Cardiac muscle cell (in vitro differentiated cells and primary cell): ENCODE measurements at regions not wholly inside any gene's neighbourhood (a gene's known extent, or its start where the extent isn't known, plus 50 kb on each side); places are given as distances from the start of the nearest gene placed in this dataset.
A peak's percentile ranks its signal among the peaks of the same experiment; 100 is the strongest.

Source experiments
- DNase-seq, 2 donors: peaks; one replicate each; pipeline versions ENCODE4 v3.0.0 to v3.0.0-alpha.2; 2010 to 2017; ENCODE audit warnings: low read depth in 1 of 2, low spot score in 1 of 2
- H3K27ac ChIP-seq: fragments of 200-600 bp; sonication (generic); 2 replicates; pipeline ENCODE4 v1.5.1; 2016
- H3K27me3 ChIP-seq: fragments of 200-600 bp; sonication (generic); 2 replicates; pipeline ENCODE4 v1.6.0; 2016; ENCODE audit warnings: control low read depth
- H3K36me3 ChIP-seq: fragments of 200-600 bp; sonication (generic); 2 replicates; pipeline ENCODE4 v1.5.1; 2016; ENCODE audit warnings: control low read depth
- H3K4me1 ChIP-seq: fragments of 200-600 bp; sonication (generic); 2 replicates; pipeline ENCODE4 v1.8.1; 2017; ENCODE audit warnings: low read depth, mild to moderate bottlenecking, mixed run types
- H3K4me3 ChIP-seq: fragments of 200-600 bp; sonication (generic); 2 replicates; pipeline ENCODE4 v1.5.1; 2016; ENCODE audit warnings: mild to moderate bottlenecking
- H3K9me3 ChIP-seq: fragments of 200-600 bp; sonication (generic); 2 replicates; pipeline ENCODE4 v1.5.1; 2017; ENCODE audit warnings: low read depth, mild to moderate bottlenecking, control low read depth
- CTCF ChIP-seq: IDR thresholded peaks from 2 replicates; pipeline ENCODE4 v1.5.1; 2012; ENCODE audit warnings: low read depth, mild to moderate bottlenecking, low read length

- TF ChIP-seq CTCF: no peak
- DNase-seq: no peak
- Histone ChIP-seq H3K4me3 (no peak overlapping the region), H3K36me3 (no peaks in the 10 kb centered on the region), H3K27ac (no peak overlapping the region), H3K4me1 (no peaks in the 10 kb centered on the region), H3K27me3 (no peaks in the 10 kb centered on the region), H3K9me3 (no peaks in the 10 kb centered on the region)
Measured at GRCh38 chr15:68482246-68482645, 50.3 kb upstream of the ITGA11 start.

GRCh38 chr15:68483165-68483564 lies 51.2 kb upstream of the ITGA11 start:
- Histone ChIP-seq H3K4me1 (no peaks in the 10 kb centered on the region), H3K9me3 (no peaks in the 10 kb centered on the region), H3K27me3 (no peaks in the 10 kb centered on the region), H3K36me3 (no peaks in the 10 kb centered on the region), H3K27ac (no peak overlapping the region), H3K4me3 (no peak overlapping the region)
- TF ChIP-seq CTCF: no peak
- no peak for DNase-seq

- Histone ChIP-seq H3K27ac (no peak overlapping the region), H3K36me3 (no peaks in the 10 kb centered on the region), H3K4me1 (no peaks in the 10 kb centered on the region), H3K27me3 (no peaks in the 10 kb centered on the region), H3K4me3 (no peak overlapping the region), H3K9me3 (no peaks in the 10 kb centered on the region)
- TF ChIP-seq CTCF: no peak
- DNase-seq: no peak
Measured at GRCh38 chr15:68484220-68484619, 52.3 kb upstream of the ITGA11 start.

GRCh38 chr15:68484696-68485400 lies 52.9 kb upstream of the ITGA11 start:
- no peaks in the 10 kb centered on the region for H3K27me3 ChIP-seq
- peak in 1 of 2 donors; percentile 64 for DNase-seq
- H3K4me1 ChIP-seq: no peaks in the 10 kb centered on the region
- H3K9me3 ChIP-seq: no peaks in the 10 kb centered on the region
- H3K27ac ChIP-seq: no peak overlapping the region
- no peak overlapping the region for H3K4me3 ChIP-seq
- no peaks in the 10 kb centered on the region for H3K36me3 ChIP-seq
- TF ChIP-seq CTCF: no peak

- Histone ChIP-seq H3K27ac (no peak overlapping the region), H3K9me3 (no peaks in the 10 kb centered on the region), H3K4me3 (no peak overlapping the region), H3K27me3 (no peaks in the 10 kb centered on the region), H3K36me3 (no peaks in the 10 kb centered on the region), H3K4me1 (no peaks in the 10 kb centered on the region)
- TF ChIP-seq CTCF: no peak
- DNase-seq: no peak
Measured at GRCh38 chr15:68485721-68486360, 53.9 kb upstream of the ITGA11 start.
